Stimulated activated CD8-positive, alpha-beta memory T cell treated with anti-CD3 and anti-CD28 coated beads, Interleukin-2, amount 100 ng/mL, for 48 hours (primary cell): ENCODE measurements at regions not wholly inside any gene's neighbourhood (a gene's known extent, or its start where the extent isn't known, plus 50 kb on each side); places are given as distances from the start of the nearest gene placed in this dataset.
"Not testable (repeated sequence)": the region's sequence is repeated elsewhere in the genome, so short reads cannot be mapped to it uniquely, and the experiment has no call there.

ENCODE experiments used
- DNase-seq, 2 donors: peaks; one replicate each; pipeline ENCODE4 v3.0.0-alpha.2; 2020; ENCODE audit warnings: low read depth in 2 of 2

DNA sequence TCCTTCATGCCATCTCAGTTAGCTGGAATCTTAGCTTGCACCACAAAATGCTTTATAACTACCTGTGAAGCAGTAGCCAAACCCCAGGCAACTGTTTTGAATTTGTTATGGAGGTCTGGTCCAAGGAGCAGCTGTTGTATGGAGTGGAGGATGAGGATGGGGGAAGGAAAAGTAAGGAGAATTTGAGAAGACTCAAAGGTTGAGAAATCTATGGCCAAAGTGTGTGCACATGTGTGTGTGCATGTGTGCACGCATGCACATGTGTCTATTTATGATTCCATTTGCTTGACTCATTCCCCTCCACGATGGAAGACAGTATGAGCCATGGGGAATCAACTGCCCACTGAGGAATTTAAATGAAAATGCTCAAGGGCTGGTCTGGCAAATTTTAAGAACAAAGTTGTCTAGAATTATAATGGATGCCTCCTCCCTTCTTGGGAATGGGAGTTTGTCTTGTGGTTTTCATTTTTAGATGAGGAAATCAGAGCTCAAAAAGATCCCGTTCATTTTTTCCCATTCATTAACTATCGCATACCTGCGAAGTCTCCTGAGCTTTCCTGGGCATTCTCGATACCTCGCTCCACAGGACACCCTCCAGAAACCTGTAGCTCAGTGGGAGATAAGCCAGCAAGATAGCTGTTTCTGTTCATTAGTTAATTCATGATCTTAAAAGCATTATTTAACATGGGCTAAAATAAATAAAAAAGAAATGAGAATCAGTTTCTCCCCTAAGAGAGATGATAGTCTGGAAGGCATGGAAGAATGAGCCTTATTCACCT lies 152.3 kb upstream of the NEDD9 start:
- DNase-seq, result no peak

DNA sequence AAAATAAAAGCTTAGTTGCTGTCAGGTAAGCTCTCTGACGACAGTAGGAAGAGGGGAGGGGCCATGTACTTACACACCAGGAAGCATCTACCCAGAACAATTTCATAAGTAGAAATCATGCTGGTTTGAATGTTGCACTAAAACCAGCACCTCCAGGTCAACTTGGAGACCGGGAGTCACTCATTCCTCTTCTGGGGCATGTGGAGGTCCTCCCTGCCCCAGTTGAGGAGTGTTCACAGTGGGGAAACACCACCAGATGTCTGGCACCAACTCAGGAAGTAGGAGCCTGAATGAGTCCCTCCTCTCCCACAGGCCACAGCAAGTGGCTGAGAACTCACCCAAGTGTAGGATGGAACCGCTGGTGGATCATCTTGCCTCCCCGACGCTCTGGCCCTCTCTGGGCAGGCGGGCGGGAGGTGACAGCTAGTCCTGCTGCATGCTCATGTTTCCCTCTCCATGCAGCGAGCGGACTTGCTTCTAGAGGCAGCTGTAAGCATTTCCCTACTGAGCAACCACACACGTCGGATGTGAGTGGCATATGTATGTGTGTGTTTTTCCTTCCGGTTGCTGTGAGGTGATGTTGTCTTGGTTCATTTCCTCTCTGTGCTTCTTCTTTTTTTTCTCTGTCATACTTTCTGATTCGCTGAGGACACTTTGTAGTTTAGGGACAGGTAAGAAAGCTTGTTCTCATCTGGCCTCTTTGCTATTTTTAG lies 149.5 kb upstream of the NEDD9 start:
- peak; percentile 14 to 35 for DNase-seq

DNA sequence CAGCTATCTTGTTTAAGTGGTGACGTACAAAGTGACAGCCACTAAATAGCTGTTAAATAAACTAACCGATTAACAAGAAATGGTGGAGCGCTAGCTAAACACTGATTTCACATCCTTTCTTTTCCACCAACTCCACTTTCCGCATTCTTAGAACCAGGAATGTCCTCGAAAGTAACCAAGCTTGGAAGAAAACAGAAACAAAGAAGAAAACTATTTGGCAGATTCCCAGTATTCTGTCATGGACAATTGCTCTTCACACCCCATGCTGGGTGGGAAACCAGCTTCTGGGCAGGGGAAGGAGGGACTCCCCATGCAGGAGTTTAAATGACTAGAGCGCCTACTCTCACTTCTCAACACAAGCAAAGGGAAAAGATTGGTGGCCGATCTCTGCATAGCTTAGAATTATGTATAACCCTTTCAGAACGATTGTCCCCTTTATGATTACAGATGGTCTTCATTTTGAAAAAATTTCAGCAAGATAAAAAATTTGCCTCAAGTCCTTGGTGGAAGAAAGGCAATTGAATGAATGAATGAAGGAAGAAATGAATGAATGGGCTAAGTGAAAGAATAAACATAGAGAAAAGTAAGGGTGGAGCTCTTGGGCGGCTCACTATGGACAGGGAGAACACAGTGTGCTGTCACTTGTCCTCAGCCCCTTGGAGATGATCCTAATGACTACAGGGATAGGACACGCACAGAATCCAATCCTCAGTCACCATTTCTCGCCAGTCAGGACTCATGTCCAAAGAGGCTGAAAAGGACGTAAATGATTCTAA lies 148.7 kb upstream of the NEDD9 start:
- no peak for DNase-seq

DNA sequence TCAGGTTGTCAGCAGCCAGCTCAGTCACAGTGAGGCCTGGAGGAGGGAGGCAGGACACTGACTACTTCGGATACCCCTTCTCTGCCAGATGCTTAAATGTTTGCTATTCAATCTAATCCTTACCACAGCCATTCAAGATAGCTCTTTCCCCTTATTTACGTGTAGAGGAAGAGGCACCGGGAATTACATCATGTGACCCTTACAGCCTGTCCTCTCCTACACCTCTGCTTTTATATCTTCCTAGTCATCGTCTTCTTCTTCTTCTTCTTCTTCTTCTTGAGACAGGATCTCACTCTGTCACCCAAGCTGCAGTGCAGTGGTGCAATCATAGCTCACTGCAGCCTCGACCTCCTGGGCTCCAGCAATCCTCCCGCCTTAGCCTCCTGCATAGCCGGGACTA lies 148.1 kb upstream of the NEDD9 start:
- DNase-seq, result no peak

DNA sequence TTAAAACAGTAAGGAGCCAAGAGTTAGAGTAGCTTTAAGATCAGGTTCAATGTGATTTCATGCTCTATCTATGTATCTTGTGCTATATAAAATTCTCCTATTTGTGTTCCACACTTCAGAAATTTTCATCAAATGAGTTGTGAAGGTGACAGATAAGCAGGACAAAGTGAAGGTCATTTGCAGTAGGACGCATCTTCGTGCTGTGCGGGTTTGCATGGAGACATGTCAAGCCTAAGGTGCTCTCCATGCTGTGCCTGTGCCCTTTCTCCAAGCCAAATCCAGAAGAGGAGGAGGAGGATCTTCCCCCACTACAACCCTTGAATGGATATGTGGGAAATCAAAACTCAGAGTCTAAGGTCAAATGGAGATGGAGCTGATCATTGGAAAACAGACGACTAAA lies 147.3 kb upstream of the NEDD9 start:
- DNase-seq, result no peak

DNA sequence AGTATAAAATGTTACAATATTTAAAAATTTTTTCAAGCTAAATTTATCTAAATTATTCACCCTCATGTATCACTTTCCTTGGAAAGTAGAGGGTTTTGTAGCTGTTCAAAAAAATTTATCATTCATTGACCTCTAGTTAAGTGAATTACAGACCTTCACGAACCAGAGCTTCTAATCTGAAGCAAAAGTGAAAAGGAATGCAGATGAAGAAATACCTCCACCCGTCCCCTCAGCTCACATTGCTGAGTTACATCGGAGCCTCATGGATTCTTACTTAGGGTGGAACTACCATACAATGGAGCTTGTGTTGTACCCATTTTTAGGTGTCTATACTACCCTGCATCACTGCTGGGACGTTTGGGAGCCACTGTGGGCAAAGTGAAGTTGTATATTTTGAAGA lies 146.2 kb upstream of the NEDD9 start:
- no peak for DNase-seq

DNA sequence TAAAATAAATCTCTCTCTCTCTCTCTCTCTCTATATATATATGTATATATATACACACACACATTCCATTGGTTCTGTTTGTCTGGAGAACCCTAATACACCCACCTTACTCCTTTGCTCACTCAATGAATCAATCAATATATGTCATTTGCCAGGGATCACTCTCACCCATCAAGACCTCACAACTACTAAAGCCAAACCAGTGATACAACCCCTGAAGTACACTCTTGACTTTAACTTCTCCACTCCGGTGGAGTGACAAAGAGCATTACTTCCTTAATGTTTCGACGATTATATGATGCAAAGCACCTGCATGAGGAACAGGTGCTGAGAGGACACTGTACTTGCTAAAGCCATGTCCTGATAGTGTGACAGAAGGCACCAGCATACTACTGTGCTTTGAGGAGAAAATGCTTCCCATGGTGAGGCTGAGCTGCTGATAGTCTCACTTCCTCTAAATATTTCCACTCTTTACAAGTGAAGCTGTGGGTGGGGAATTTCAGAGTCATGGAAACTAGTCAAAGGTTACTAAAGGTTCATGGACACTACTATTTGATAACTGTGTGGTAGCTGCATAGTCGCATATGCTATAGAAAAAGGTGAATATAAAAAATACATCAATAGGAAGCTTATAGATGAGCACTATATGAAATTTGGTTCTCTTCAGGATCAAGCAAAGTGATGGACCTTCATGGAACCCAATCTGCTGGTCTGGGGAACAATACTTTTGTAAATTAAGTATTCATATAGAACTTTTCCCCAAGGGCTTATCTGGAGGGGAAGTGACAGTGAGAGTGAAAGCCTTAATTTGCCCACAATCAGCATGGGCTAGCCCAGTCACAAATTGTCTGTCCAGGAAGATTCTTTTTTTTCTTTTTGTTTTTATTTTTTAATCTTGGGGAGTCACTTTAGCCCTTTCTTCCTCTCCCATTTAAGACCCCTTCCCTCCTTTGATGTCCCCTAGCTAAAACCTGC lies 141.9 kb upstream of the NEDD9 start:
- DNase-seq, result no peak

DNA sequence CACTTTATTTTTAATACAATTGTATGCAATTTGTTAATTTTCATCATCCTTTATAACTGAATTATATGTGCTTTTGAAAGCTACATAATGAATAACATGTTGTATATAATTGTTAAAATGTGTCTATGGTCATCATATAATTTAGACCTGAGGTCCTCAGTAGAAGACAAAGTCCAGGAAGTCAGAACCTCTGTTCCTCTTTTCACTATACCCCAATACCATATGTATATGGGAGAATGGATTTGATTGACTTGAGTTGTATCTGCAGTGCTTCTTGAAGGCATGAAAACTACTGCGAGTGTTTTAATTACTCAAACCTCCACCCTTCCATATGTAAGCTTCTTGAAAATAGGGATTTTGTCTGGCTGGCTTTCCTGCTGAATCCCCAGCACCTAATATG lies 140.7 kb upstream of the NEDD9 start:
- no peak for DNase-seq

DNA sequence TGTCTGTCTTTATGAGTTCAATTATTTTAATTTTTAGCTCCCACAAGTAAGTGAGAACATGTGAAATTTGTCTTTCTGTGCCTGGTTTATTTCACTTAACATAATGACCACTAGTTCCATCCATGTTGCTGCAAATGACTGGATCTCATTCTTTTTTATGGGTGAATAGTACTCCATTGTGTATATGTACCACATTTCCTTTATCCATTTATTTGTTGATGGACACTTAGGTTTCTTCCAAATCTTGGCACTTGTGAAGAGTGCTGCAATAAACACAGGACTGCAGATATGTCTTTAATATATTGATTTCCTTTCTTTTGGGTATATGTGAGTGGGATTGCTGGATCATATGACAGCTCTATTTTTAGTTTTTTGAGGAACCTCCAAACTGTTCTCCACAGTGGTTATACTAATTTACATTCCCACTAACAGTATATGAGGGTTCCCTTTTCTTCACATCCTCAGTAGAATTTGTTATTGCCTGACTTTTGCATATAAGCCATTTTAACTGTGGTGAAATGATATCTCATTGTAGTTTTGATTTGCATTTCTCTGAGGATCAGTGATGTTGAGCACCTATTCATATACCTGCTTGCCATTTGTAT lies 139.8 kb upstream of the NEDD9 start:
- DNase-seq, result not testable (repeated sequence)

DNA sequence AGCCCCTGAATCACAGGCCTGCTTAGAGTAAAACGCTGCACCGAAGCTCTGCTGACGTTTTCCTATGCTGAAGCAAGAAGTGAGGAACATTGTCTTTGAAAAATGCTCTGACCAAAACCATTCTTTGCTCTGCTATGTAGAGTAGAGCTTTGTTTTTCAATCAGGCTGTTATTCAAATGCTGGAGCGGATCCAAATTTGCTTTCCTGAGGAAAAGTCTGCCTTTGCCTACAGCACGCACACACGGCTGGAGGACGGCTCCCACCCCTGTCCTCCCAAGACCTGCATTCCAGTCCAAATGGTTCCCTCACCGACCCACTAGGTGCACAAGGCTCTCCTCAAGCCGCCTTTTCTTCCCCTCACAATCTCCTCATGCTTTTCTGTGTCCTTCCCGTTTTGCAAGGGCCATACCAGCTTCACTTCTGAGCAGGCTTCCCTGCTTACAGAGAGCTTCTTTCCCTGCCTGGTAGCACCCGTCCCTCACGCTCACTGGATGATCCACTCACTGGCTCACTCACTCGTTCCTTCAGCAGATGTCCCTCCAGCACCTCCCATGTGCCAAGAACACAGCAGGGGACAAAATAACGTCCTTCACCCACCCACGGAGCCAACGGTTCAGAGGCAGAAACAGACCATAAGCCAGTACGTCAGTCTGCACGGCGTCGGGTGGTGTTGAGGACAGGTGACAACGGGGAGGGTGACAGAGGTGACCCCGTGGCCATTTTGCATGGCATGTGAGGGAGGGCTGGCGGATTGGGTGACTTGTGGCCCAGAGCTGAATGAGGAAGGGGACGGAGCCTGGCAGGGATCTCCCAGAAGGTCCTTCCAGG lies 137.9 kb upstream of the NEDD9 start:
- no peak for DNase-seq

DNA sequence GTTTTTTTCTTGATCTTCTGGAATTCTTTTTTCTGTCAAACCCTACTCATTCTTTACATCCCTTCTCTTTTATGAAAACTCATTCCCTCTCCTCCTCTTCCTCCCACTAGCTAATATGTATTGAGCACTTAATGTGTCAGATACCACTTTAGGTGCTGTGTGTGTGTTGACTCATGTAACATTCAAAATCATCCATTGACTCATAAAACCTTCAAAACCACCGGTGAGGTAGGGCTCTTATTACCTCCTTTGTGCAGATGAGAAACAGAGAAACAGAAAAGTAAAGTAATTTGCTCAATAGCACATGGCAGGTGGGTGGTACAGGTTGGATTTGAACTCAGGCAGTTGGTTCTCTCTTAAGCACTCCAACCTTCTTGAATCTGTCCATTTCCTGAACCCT lies 136.3 kb upstream of the NEDD9 start:
- no peak for DNase-seq

DNA sequence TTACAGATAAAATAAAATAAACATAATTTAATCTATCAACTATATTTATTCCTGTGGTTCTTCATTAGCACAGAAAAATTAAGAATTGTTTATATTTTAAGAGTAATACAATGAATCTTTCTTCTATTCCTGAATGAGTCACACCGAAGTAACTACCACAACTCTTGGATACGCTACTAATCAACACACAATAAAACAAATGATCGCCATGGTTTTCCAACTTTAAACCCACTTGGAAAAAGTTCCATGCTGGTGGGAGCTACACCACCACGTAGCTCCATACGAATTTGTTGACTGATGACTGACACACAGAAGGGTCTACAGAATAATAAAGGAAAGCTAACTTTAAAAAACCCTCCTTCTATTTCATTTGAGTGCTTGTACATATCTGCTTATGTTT lies 135.8 kb upstream of the NEDD9 start:
- no peak for DNase-seq

DNA sequence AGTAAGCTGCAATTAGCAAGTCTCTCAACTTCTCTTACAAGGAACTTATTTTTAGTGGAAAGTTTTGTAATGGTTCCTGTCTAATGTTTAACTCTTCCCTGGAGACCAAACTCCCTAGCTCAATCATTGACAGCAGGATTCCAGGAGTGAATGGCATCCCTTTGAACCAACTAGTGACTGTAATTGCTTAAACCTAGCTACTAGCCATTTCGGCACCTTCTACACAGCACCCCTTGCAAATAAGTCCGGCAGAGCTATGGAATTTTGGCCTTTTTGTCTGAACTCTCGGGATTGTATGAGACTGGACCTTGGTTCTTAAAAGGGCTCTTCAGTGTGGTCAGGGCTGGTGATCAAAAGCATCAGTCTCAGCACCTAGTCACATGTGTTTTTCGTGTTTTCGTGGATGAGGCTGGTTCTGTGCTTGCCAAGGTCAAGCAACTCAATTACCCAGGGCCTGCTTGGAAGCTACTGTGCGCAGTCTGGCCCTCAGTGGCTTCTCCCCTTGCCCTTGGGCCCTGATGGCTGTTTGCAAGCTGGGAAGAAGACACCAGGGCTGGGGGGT lies 135.3 kb upstream of the NEDD9 start:
- no peak for DNase-seq

DNA sequence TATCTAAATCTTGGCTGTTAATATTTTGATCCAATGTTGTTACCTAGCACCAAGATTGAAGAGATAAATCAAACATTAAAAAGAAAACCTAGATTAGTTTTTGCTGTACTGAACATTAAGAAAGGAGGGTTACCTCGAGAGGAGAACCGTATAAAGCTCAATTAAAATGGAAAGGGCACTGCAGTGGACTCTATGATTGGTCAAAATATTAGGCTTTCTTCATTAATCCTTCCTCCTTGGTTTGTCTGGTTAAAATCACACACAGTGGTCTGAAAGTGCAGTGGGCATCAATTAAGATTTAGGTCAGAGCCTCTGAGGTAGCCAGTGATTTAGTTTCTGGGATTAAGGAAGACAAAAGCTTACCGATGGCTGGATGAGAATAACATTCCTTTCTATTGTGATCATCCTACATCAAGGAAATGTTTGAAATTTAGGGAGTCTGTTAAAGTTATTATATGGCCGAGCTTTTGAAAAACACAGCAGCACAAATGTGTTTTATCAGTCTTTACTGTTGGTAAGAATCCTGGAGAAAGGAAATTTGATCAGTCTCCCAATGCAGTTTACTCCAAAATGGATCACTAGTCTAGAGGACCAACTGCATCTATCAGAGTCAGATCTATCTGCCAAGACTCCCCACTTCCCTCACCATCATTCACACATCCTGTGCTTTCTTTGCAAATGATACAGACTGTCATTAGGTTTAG lies 134.6 kb upstream of the NEDD9 start:
- DNase-seq, result no peak

DNA sequence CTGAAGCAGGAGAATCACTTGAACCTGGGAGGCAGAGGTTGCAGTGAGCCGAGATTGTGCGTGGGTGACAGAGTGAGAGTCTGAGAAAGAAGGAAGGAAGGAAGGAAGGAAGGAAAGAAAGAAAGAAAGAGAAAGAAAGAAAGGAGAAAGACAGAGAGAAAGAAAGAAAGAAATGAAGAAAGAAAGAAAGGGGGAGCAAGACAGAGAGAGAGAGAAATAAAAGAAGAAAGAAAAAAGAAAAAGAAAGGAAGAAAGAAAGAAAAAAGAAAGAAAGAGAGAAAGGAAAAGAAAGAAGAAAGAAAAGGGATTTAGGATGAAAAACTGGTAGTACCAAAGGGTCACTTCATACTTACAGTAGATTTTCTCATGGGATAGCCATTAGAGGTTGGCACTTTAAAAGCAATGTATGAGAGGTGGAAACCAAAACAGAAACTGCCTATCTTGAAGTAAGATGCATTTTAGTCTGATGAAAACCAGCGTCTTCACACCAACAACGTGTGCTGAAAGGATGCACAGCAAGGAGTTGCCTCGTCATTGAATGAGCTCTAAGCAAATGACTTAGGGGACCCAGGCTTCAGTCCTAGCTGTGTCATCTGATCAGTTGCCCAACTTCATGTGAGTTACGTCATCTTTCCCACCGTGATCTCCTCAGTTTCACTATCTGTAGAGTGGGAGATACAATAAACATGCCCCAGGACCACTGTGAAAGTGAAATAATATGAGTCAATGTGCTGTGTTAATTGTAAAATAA lies 133.9 kb upstream of the NEDD9 start:
- peak in 1 of 2 donors; percentile 22 for DNase-seq

DNA sequence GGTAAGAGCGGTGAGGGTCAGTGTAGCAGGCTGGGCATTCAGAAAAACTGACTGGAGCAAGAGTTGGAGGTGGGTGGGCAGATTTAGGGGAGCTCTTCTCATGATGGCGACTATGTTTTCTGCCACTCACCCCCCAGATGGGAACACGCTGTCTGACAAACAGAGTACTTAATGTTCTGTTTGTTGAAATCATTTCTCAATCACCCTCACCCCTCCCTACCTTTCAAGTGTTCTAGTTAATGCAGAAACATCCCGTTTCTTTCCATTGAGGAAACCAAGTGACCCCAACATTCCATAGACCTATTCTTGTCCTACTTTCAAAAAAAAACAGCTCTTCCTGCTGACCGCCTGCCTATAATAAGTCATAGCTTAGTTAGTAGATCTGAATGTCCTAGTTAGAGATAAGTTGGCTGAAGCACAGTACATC lies 132.5 kb upstream of the NEDD9 start:
- no peak for DNase-seq

DNA sequence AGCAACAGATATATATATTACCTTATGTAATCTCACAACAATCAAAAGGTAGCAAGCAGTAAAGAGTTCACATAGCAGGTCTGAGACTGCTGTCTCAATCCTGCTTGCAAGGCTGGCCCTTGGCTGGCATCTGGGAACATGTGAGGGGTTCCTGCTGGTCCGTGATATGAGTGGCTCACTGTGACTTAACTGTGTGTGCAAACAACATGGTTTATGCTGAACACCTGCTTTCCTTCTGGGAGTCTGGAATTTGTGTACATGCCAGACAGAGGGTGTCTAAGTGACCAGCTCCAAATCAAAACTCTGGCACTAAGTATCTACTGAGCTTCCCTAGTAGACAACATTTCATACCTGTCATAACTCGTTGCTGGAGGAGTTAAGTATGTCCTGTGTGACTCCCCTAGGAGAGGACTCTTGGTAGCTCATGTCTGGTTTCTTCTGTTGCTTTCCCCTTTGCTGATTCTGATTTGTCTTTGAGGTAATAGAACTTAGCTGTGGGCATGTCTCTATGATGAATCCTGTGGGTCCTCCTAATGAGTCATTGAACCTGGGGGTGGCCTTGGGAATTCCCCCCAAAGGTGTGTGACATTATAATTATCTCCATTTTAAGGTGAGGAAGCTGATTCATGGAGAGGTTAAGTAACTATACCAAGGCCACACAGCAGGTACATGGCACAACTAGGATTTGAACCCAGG lies 131.6 kb upstream of the NEDD9 start:
- peak; percentile 22 to 39 for DNase-seq

DNA sequence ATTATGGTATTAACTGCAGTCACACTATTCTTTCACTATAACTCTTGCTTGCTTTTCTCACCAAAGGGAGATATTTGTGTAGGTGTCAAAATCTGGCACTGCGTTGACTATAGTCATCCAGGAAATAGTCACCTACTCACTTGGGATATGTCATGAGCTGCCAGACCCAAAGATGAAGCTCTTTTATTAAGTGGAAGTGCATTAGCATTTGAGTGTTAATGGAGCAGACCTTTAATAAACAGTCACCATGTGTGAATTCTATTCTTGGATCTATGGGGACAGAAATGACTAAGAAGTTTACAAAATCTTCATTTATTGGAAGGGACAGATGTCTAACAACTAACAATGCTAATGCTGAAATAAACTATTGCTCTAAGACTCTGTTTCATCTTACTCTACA lies 130.1 kb upstream of the NEDD9 start:
- no peak for DNase-seq
